ENCODE measurements at regions not wholly inside any gene's neighbourhood (a gene's known extent, or its start where the extent isn't known, plus 50 kb on each side); places are given as distances from the start of the nearest gene placed in this dataset.

DNA sequence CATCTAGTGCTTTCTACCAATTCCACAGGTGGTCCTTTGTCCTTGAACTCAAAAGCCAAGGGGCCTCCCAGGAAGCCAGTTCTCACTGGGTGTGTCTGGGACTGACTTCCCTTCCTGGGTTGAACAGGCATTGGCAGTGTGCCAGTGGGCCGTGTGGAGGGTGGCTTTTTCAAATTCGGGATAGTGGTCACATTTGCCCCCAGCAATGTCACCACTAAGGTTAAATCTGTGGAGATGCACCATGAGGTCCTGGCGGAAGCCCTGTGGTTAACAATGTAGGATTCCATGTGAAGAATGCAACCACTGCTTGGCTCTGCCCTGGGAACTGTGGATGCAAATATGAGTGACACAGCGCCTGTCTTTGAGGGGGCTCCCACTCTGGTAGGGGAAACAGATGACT lies 53.2 kb upstream of the MTNR1B start:
- TF ChIP-seq, protein P1, sequence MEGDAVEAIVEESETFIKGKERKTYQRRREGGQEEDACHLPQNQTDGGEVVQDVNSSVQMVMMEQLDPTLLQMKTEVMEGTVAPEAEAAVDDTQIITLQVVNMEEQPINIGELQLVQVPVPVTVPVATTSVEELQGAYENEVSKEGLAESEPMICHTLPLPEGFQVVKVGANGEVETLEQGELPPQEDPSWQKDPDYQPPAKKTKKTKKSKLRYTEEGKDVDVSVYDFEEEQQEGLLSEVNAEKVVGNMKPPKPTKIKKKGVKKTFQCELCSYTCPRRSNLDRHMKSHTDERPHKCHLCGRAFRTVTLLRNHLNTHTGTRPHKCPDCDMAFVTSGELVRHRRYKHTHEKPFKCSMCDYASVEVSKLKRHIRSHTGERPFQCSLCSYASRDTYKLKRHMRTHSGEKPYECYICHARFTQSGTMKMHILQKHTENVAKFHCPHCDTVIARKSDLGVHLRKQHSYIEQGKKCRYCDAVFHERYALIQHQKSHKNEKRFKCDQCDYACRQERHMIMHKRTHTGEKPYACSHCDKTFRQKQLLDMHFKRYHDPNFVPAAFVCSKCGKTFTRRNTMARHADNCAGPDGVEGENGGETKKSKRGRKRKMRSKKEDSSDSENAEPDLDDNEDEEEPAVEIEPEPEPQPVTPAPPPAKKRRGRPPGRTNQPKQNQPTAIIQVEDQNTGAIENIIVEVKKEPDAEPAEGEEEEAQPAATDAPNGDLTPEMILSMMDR (IDR thresholded peaks at IDR 0.05; ENCODE audit: low read depth, low read length, missing control alignments), result no peak
- no peak overlapping the region for H3K4me3 ChIP-seq (ENCODE audit: low read depth, low read length)
- no peak for DNase-seq (ENCODE audit: low read depth)

DNA sequence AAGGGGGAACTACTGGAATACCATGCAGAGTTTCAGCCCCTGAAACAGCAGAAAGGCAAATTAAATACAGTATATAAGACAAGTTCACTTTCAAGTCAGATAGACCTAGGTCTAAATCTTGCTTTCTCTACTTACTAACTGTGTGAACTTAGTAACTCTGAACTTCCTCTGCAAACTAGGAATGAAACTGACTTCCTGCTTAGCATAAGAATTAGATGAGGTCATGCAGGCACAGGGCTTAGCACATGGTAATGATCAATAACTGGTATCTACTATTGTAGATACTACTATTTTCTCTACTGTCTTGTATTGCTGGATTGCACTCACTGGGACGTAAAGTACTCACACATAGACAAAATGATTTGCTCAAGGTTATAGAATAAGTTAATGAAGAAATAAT lies 51.5 kb upstream of the MTNR1B start:
- no peak for DNase-seq (ENCODE audit: low read depth)
- H3K4me3 ChIP-seq (ENCODE audit: low read depth, low read length), result no peak overlapping the region
- TF ChIP-seq, protein P1 (IDR thresholded peaks at IDR 0.05; ENCODE audit: low read depth, low read length, missing control alignments), result no peak

DNA sequence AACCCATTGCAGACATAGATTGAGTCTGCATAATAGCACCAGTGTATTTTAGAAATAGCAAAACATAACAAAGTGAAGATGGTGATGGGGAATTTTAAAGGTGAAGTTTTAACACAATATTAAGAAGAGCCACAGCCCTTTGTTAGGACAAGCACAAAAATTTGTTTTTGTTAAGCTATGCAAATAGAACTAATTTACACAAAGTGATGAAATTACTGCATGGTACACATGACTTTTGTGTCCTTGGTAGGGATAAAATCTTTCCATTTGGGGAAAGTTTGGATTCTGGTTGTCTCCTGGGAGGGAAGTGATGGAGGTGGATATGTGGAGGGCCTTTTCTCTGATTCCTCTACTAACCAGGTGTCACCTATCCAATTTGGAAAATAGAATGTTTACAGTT lies 50.4 kb upstream of the MTNR1B start:
- no peak for DNase-seq (ENCODE audit: low read depth)
- TF ChIP-seq, protein P1 (IDR thresholded peaks at IDR 0.05; ENCODE audit: low read depth, low read length, missing control alignments), result no peak
- H3K4me3 ChIP-seq (ENCODE audit: low read depth, low read length), result no peak overlapping the region

All from GM12864 (cell line).